Endothelial cell of umbilical vein (primary cell): ENCODE measurements at regions not wholly inside any gene's neighbourhood (a gene's known extent, or its start where the extent isn't known, plus 50 kb on each side); places are given as distances from the start of the nearest gene placed in this dataset.

Experiments
- EZH2 ChIP-seq: IDR thresholded peaks from 2 replicates; pipeline ENCODE4 v1.6.1; 2012; ENCODE audit warnings: borderline replicate concordance, low read depth, mild to moderate bottlenecking, moderate library complexity, low read length, inconsistent platforms; ENCODE audit not compliant: severe bottlenecking
- GATA2 ChIP-seq: IDR thresholded peaks from 2 replicates; pipeline ENCODE4 v1.7.0; 2011; ENCODE audit warnings: low read depth, mild to moderate bottlenecking, moderate library complexity, mixed read lengths, low read length; ENCODE audit not compliant: insufficient read length, insufficient read depth
- POLR2A ChIP-seq: IDR thresholded peaks from 2 replicates; pipeline ENCODE4 v1.6.1; 2012; ENCODE audit warnings: low read depth, mild to moderate bottlenecking, control low read depth, low read length
- POLR2AphosphoS5 ChIP-seq: IDR thresholded peaks from 2 replicates; pipeline ENCODE4 v1.6.1; 2012; ENCODE audit warnings: low read depth, mild to moderate bottlenecking, control low read depth, low read length, moderate library complexity; ENCODE audit not compliant: insufficient read depth
- TF ChIP-seq, protein P1 (sequence below), 2 donors: IDR thresholded peaks; 1 replicate in 1 of 2; 2 replicates in 1 of 2; pipeline ENCODE4 v1.5.1; 2011; ENCODE audit warnings: low read length in 2 of 2, mild to moderate bottlenecking in 2 of 2, moderate library complexity in 2 of 2, control low read depth in 1 of 2, inconsistent platforms in 1 of 2, low read depth in 1 of 2; ENCODE audit not compliant: insufficient read depth in 1 of 2; ENCODE audit errors: extremely low read depth in 1 of 2

DNA sequence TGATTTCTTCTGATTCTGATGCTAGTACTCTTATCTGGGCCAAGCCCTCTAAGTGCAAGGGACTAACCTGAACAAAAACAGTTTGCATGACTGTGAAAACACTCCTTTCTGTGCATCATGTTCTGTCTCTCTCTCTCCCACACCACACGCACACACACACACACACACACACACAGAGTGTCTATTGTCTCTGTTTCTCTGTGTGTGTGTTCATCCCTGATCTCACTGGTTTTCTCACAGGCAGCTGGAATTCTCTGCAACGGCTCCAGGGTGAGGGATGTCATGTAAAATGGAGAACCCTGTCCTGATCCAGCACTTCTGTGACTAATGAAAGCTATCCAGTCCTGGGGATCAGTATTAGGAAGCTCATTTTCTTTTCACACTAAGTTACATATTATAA, 453.1 kb upstream of the RGMB start:
- TF ChIP-seq, protein P1, sequence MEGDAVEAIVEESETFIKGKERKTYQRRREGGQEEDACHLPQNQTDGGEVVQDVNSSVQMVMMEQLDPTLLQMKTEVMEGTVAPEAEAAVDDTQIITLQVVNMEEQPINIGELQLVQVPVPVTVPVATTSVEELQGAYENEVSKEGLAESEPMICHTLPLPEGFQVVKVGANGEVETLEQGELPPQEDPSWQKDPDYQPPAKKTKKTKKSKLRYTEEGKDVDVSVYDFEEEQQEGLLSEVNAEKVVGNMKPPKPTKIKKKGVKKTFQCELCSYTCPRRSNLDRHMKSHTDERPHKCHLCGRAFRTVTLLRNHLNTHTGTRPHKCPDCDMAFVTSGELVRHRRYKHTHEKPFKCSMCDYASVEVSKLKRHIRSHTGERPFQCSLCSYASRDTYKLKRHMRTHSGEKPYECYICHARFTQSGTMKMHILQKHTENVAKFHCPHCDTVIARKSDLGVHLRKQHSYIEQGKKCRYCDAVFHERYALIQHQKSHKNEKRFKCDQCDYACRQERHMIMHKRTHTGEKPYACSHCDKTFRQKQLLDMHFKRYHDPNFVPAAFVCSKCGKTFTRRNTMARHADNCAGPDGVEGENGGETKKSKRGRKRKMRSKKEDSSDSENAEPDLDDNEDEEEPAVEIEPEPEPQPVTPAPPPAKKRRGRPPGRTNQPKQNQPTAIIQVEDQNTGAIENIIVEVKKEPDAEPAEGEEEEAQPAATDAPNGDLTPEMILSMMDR (IDR thresholded peaks at IDR 0.05; ENCODE audit: extremely low read depth in 1 of 2, insufficient read depth in 1 of 2, low read depth in 1 of 2, low read length in 2 of 2) = no peak
- TF ChIP-seq GATA2 (no peak), EZH2 (no peak), POLR2A (no peak), POLR2AphosphoS5 (no peak)
